ENCODE measurements at regions not wholly inside any gene's neighbourhood (a gene's known extent, or its start where the extent isn't known, plus 50 kb on each side); places are given as distances from the start of the nearest gene placed in this dataset.

- Histone ChIP-seq H3K4me3 (no peak overlapping the region), H3K36me3 (no peaks in the 10 kb centered on the region), H3K4me1 (no peaks in the 10 kb centered on the region), H3K27me3 (no peaks in the 10 kb centered on the region), H3K9me3 (peaks cover 0 to 21% (median 0%) of the 10 kb centered on the region in 12 donors), H3K27ac (no peak overlapping the region)
- DNase-seq (no peak), ATAC-seq (no peak)
- intact Hi-C loops (cut with DNase I) = no loop called here
- WGBS, 4 donors = 48 to 53% (median 49%) methylated on average over 11 of the region's 11 CpGs
- TF ChIP-seq, protein P1, sequence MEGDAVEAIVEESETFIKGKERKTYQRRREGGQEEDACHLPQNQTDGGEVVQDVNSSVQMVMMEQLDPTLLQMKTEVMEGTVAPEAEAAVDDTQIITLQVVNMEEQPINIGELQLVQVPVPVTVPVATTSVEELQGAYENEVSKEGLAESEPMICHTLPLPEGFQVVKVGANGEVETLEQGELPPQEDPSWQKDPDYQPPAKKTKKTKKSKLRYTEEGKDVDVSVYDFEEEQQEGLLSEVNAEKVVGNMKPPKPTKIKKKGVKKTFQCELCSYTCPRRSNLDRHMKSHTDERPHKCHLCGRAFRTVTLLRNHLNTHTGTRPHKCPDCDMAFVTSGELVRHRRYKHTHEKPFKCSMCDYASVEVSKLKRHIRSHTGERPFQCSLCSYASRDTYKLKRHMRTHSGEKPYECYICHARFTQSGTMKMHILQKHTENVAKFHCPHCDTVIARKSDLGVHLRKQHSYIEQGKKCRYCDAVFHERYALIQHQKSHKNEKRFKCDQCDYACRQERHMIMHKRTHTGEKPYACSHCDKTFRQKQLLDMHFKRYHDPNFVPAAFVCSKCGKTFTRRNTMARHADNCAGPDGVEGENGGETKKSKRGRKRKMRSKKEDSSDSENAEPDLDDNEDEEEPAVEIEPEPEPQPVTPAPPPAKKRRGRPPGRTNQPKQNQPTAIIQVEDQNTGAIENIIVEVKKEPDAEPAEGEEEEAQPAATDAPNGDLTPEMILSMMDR (IDR thresholded peaks at IDR 0.05) = no peak
- no peak for TF ChIP-seq POLR2A (IDR thresholded peaks at IDR 0.05)
Measured at GRCh38 chr9:11275158-11275695, 662.4 kb upstream of the PTPRD start.

- H3K27me3 ChIP-seq = no peaks in the 10 kb centered on the region
- H3K4me3 ChIP-seq = no peak overlapping the region
- no peak for ATAC-seq
- H3K9me3 ChIP-seq = peaks cover 0 to 19% (median 0%) of the 10 kb centered on the region in 12 donors
- intact Hi-C loops (cut with DNase I) = loop anchor here in 2 of 10 donors (10.0 kb wide), 2 partner anchors 948 to 1268 kb away; no protein-coding TSS in a partner anchor
- DNase-seq = no peak
- H3K36me3 ChIP-seq = no peaks in the 10 kb centered on the region
- H3K4me1 ChIP-seq = no peaks in the 10 kb centered on the region
- no peak for TF ChIP-seq POLR2A (IDR thresholded peaks at IDR 0.05)
- TF ChIP-seq, protein P1 (IDR thresholded peaks at IDR 0.05) = no peak
- 53 to 60% (median 59%) methylated on average over 2 of the region's 2 CpGs for WGBS, 4 donors
- no peak overlapping the region for H3K27ac ChIP-seq
Measured at GRCh38 chr9:11312966-11313365, 700.2 kb upstream of the PTPRD start.

GRCh38 chr9:11318946-11319345 lies 706.1 kb upstream of the PTPRD start:
- Histone ChIP-seq H3K4me3 (no peak overlapping the region), H3K9me3 (no peaks in the 10 kb centered on the region), H3K4me1 (no peaks in the 10 kb centered on the region), H3K27me3 (no peaks in the 10 kb centered on the region), H3K27ac (no peak overlapping the region), H3K36me3 (no peaks in the 10 kb centered on the region)
- ATAC-seq (no peak), DNase-seq (no peak)
- 53 to 69% (median 62%) methylated on average over 1 of the region's 1 CpG for WGBS, 4 donors
- TF ChIP-seq, protein P1 (IDR thresholded peaks at IDR 0.05) = no peak
- TF ChIP-seq POLR2A (IDR thresholded peaks at IDR 0.05) = no peak
- intact Hi-C loops (cut with DNase I) = loop anchor here in 3 of 10 donors (5.0 to 10.0 kb wide), 3 partner anchors 954 to 1274 kb away; no protein-coding TSS in a partner anchor

GRCh38 chr9:11319538-11319937 lies 706.7 kb upstream of the PTPRD start:
- Histone ChIP-seq H3K27me3 (no peaks in the 10 kb centered on the region), H3K9me3 (no peaks in the 10 kb centered on the region), H3K4me3 (no peak overlapping the region), H3K27ac (no peak overlapping the region), H3K4me1 (no peaks in the 10 kb centered on the region), H3K36me3 (no peaks in the 10 kb centered on the region)
- no peak for DNase-seq
- no peak for TF ChIP-seq POLR2A (IDR thresholded peaks at IDR 0.05)
- TF ChIP-seq, protein P1 (IDR thresholded peaks at IDR 0.05) = peak in 9 of 12 donors; percentile 17 to 49 (median 33)
- no peak for ATAC-seq
- intact Hi-C loops (cut with DNase I) = loop anchor here in 3 of 10 donors (5.0 to 10.0 kb wide), 3 partner anchors 955 to 1275 kb away; no protein-coding TSS in a partner anchor
- 19 to 27% (median 22%) methylated on average over 5 of the region's 5 CpGs for WGBS, 4 donors

Data from heart left ventricle (tissue), 16 donors.